ENCODE measurements at regions not wholly inside any gene's neighbourhood (a gene's known extent, or its start where the extent isn't known, plus 50 kb on each side); places are given as distances from the start of the nearest gene placed in this dataset.

- TF ChIP-seq CTCF (IDR thresholded peaks at IDR 0.05; ENCODE audit: low read depth, low read length, poor library complexity, severe bottlenecking) (no peak), EZH2phosphoT487 (IDR thresholded peaks at IDR 0.05; ENCODE audit: borderline replicate concordance, low read length) (no peak)
These were observed 106.3 kb downstream of the OGFRL1 start for GRCh38 chr6:71394926-71395325.

All from DOHH2 (cell line).